Small intestine (tissue), 7 donors: ENCODE measurements at regions not wholly inside any gene's neighbourhood (a gene's known extent, or its start where the extent isn't known, plus 50 kb on each side); places are given as distances from the start of the nearest gene placed in this dataset.

Experiments
- DNase-seq, 2 donors: peaks; one replicate each; pipeline versions ENCODE4 v3.0.0 to v3.0.0-alpha.2; 2013
- FAIRE-seq: peaks from 2 replicates; lab custom pipeline; 2012; peaks lifted over from hg19 to GRCh38; lab: Jason Lieb, UNC
- H3K27ac ChIP-seq, 3 donors: one replicate each; pipeline ENCODE4 v1.5.1; 2013; ENCODE audit warnings: low read length in 2 of 3, mild to moderate bottlenecking in 2 of 3, control low read depth in 1 of 3, inconsistent platforms in 1 of 3, low read depth in 1 of 3, moderate library complexity in 1 of 3
- H3K27me3 ChIP-seq, 3 donors: one replicate each; pipeline ENCODE4 v1.6.1; 2013; ENCODE audit warnings: low read length in 3 of 3, inconsistent platforms in 1 of 3; ENCODE audit not compliant: control insufficient read depth in 3 of 3, insufficient read depth in 3 of 3
- H3K36me3 ChIP-seq, 3 donors: one replicate each; pipeline ENCODE4 v1.6.1; 2013; ENCODE audit warnings: low read length in 3 of 3, inconsistent platforms in 1 of 3, low read depth in 1 of 3, mild to moderate bottlenecking in 1 of 3, moderate library complexity in 1 of 3; ENCODE audit not compliant: control insufficient read depth in 3 of 3, insufficient read depth in 2 of 3
- H3K4me1 ChIP-seq, 3 donors: one replicate each; pipeline ENCODE4 v1.6.1; 2013; ENCODE audit warnings: low read length in 2 of 3, inconsistent platforms in 1 of 3, low read depth in 1 of 3, mild to moderate bottlenecking in 1 of 3, moderate library complexity in 1 of 3; ENCODE audit not compliant: control insufficient read depth in 3 of 3, insufficient read depth in 2 of 3
- H3K4me3 ChIP-seq, 3 donors: one replicate each; pipeline ENCODE4 v1.5.1; 2013; ENCODE audit warnings: low read length in 3 of 3, control low read depth in 1 of 3, inconsistent platforms in 1 of 3, low read depth in 1 of 3, mild to moderate bottlenecking in 1 of 3, moderate library complexity in 1 of 3
- H3K9me3 ChIP-seq, 2 donors: one replicate each; pipeline ENCODE4 v1.6.1; 2013; ENCODE audit warnings: low read depth in 1 of 2, low read length in 1 of 2; ENCODE audit not compliant: control insufficient read depth in 2 of 2, insufficient read depth in 1 of 2
- WGBS, 3 donors: extraction: QIAGEN DNeasy Blood & Tissue Kit; methylation state at CpG; one replicate each; pipeline ENCODE4 v1.1.7; 2013; 5-methylcytosine and 5-hydroxymethylcytosine counted together
- donor health status: healthy with polysubstance abuse.
- donor health status: control.
- donor health status: control.
- donor health status: Bipolar disorder and iron deficiency.
- donor health status: healthy.

GRCh38 chr10:80697926-80698325, 160.2 kb downstream of the SH2D4B start:
- FAIRE-seq: no peak
- 52 to 65% (median 63%) methylated on average over 2 of the region's 2 CpGs for WGBS, 3 donors
- no peaks in the 10 kb centered on the region for H3K9me3 ChIP-seq

DNA sequence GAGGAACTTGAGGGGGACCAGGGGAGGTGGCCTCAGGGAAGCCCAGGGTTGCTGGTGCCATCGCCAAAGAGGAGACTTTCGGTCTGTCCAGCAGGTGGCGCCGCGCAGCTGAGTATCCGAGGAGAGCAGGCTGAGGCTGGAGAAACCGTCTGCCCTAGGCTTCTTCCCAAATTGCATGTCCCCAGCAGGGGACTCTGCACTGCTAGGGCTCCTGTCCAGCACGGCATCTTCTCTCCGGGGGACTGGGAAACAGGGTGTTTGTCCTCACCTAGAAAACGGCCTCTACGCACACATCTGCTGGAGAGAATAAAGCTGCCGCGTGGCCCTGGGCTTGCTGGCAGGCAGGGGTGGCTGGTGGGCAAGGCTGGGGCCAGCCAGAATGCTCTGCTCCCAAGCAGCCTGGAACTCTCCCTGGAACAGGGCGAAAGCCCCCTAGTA, 161.9 kb downstream of the SH2D4B start:
- H3K4me3 ChIP-seq: no peak overlapping the region
- no peak overlapping the region for H3K27ac ChIP-seq
- DNase-seq (peak; percentile 58 to 73), FAIRE-seq (no peak)
- WGBS, 3 donors: 17 to 24% (median 24%) methylated on average over 13 to 14 of the region's 14 CpGs
- no peaks in the 10 kb centered on the region for H3K36me3 ChIP-seq
- H3K27me3 ChIP-seq: no peaks in the 10 kb centered on the region
- H3K9me3 ChIP-seq: no peaks in the 10 kb centered on the region
- H3K4me1 ChIP-seq: no peaks in the 10 kb centered on the region

More at GRCh38 chr10:80697926-80698325, 160.2 kb downstream of the SH2D4B start:
- no peak overlapping the region for H3K4me3 ChIP-seq
- no peak for DNase-seq
- H3K36me3 ChIP-seq: no peaks in the 10 kb centered on the region
- H3K27me3 ChIP-seq: no peaks in the 10 kb centered on the region
- no peaks in the 10 kb centered on the region for H3K4me1 ChIP-seq
- H3K27ac ChIP-seq: no peak overlapping the region

DNA sequence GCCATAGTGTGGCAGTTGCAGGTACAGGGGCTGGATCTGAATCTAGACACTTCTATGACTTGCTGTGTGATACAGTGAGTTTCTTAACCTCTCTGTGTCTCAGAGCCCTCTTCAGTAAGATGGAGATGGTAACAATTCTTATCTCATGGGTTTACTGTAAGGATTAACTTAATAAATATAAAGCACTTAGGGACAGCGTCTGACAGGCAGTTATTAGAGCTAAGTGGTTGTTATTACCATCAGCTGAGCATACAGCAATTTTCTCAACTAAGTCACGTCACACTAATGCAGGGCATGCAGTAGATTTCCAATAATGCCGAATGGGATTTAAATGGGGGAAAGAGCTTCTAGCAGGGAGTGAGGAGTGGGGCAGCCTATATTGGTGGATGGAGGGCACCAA, 162.6 kb downstream of the SH2D4B start:
- no peak overlapping the region for H3K4me3 ChIP-seq
- H3K4me1 ChIP-seq: no peaks in the 10 kb centered on the region
- no peaks in the 10 kb centered on the region for H3K9me3 ChIP-seq
- H3K27me3 ChIP-seq: no peaks in the 10 kb centered on the region
- WGBS, 3 donors: 75 to 77% (median 76%) methylated on average over 3 of the region's 3 CpGs
- no peak for DNase-seq
- H3K27ac ChIP-seq: no peak overlapping the region
- H3K36me3 ChIP-seq: no peaks in the 10 kb centered on the region
- FAIRE-seq: no peak

DNA sequence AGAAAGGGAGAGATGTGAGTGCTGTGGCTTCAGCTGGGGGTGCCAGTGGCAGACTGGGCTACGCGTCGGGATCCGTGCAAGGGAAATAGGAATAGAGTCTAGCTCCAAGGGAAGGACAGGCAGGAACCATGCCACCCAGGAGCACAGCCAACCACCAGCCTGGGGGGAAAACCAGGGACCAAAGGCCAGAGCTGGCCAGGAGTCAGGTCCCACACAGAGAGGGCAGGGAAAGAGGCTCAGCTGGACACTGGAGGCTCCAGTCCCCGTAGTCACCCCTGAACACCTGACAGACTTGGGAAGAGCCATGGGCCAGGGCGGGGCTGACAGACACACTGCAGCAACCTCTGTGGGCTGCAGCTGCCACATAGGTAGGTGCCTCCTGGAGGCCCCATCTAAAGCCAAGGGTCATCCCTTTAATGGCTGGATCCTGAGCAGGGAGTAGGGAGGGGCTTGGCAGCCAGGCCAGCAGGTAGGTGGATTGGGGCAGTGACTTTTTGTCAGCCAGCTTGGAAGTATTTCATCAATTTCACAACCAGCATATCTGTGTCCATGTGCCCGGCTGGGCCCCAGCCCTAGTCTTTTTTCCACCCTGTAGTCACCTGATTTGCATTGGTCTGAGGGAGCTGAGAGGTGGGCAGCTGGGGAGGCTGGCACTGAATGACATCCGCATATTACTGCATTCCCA, 163.2 kb downstream of the SH2D4B start:
- Histone ChIP-seq H3K4me3 (no peak overlapping the region), H3K27ac (no peak overlapping the region), H3K36me3 (no peaks in the 10 kb centered on the region), H3K27me3 (no peaks in the 10 kb centered on the region), H3K9me3 (no peaks in the 10 kb centered on the region), H3K4me1 (no peaks in the 10 kb centered on the region)
- DNase-seq: peak in 1 of 2 donors; percentile 40
- no peak for FAIRE-seq
- WGBS, 3 donors: 70 to 84% (median 70%) methylated on average over 8 of the region's 8 CpGs

DNA sequence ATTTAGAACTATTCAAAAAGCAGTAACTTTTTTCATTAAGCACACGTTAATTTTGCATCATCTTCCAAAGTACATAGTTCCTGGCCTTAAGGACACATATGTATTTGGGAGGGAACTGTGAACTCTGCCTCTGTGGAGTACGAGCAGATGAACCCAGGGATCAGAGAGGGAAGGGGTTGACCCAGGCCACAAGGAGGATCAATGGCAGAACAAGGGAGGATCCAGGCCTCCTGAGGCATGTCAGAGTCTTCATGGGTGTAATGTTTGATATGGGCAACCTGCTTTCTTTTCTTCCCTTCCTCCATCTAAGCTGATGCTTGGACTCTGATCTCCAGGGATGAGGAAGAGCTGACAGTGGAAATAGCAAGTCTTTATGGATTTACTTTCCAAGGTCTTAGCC, 164.0 kb downstream of the SH2D4B start:
- Histone ChIP-seq H3K9me3 (no peaks in the 10 kb centered on the region), H3K27ac (no peak overlapping the region), H3K36me3 (no peaks in the 10 kb centered on the region), H3K4me3 (no peak overlapping the region), H3K27me3 (no peaks in the 10 kb centered on the region), H3K4me1 (no peaks in the 10 kb centered on the region)
- FAIRE-seq (no peak), DNase-seq (peak in 1 of 2 donors; percentile 23)
- 28 to 60% (median 39%) methylated on average over 2 of the region's 2 CpGs for WGBS, 3 donors

DNA sequence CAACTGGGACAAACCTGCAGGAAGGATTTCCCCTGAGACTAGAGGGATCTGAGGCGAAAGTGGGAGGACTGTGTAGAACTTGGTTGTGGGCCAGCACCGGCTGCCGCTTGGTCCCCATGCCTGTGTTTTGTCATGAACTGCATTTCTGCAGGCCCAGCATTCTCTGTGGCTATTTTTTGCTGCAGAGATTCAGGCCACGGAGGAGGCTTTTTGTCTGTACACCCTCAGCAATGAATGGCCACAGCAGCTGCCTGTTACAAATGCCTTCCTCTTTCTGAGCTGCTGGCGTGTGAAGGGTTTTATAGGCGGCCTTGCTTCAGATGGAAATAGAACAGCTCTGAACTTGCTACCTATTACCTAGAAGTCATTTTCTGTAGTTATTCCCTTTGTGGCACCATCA, 164.4 kb downstream of the SH2D4B start:
- DNase-seq (no peak), FAIRE-seq (no peak)
- no peak overlapping the region for H3K4me3 ChIP-seq
- no peak overlapping the region for H3K27ac ChIP-seq
- H3K9me3 ChIP-seq: no peaks in the 10 kb centered on the region
- WGBS, 3 donors: 71 to 86% (median 74%) methylated on average over 6 of the region's 6 CpGs
- H3K36me3 ChIP-seq: no peaks in the 10 kb centered on the region
- no peaks in the 10 kb centered on the region for H3K4me1 ChIP-seq
- H3K27me3 ChIP-seq: no peaks in the 10 kb centered on the region

DNA sequence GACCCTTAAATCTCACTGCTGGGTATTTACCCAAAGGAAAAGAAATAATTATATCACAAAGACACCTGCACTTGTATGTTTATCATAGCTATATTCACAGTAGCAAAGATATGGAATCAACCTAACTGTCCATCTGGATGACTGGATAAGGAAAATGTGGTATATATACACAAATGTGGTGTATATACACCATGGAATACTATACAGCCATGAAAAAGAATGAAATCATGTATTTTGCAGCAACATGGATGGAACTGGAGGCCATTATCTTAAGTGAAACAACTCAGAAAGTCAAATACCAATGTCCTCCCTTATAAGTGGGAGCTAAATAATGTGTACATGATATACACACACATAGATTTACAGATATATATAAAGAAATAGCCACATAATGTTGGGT, 168.2 kb downstream of the SH2D4B start:
- DNase-seq: no peak
- no peak for FAIRE-seq
- Histone ChIP-seq H3K4me3 (no peak overlapping the region), H3K27ac (no peak overlapping the region), H3K9me3 (no peaks in the 10 kb centered on the region), H3K36me3 (no peaks in the 10 kb centered on the region), H3K4me1 (no peaks in the 10 kb centered on the region), H3K27me3 (no peaks in the 10 kb centered on the region)

GRCh38 chr10:80708185-80708584, 170.5 kb downstream of the SH2D4B start:
- 88 to 90% (median 89%) methylated on average over 2 of the region's 2 CpGs for WGBS, 3 donors
- Histone ChIP-seq H3K36me3 (no peaks in the 10 kb centered on the region), H3K9me3 (no peaks in the 10 kb centered on the region), H3K27ac (no peak overlapping the region), H3K27me3 (no peaks in the 10 kb centered on the region), H3K4me3 (no peak overlapping the region), H3K4me1 (no peaks in the 10 kb centered on the region)
- FAIRE-seq (no peak), DNase-seq (no peak)

DNA sequence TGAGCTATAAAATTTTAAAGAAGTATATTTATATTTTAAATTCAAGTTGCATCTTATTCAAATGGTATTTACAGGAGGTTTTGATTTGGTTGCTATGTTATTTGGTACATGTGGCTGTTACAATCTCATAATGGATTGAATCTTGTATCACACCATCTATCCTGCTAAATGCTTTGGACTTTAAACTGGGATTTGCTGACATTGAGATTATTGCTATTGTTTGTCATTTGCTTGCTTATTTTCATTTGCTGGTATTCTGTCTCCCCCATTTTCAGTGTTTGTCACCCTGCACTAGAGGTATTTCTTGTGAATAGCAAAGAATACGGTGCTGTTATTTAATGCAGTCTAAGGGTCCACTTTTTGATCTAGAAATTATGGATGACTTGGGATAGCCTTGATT, 171.1 kb downstream of the SH2D4B start:
- DNase-seq (no peak), FAIRE-seq (no peak)
- no peaks in the 10 kb centered on the region for H3K27me3 ChIP-seq
- no peaks in the 10 kb centered on the region for H3K4me1 ChIP-seq
- no peaks in the 10 kb centered on the region for H3K36me3 ChIP-seq
- no peak overlapping the region for H3K27ac ChIP-seq
- H3K9me3 ChIP-seq: no peaks in the 10 kb centered on the region
- no peak overlapping the region for H3K4me3 ChIP-seq
- WGBS, 3 donors: 70 to 93% (median 86%) methylated on average over 1 of the region's 1 CpG
